H1 (cell line): ENCODE measurements at regions not wholly inside any gene's neighbourhood (a gene's known extent, or its start where the extent isn't known, plus 50 kb on each side); places are given as distances from the start of the nearest gene placed in this dataset.
"Not testable (repeated sequence)": the region's sequence is repeated elsewhere in the genome, so short reads cannot be mapped to it uniquely, and the experiment has no call there.

Experiments
- TF ChIP-seq, protein P1 (sequence below), 3 experiments: IDR thresholded peaks; 1 replicate in 2 of 3; 2 replicates in 1 of 3; pipeline versions ENCODE4 v1.5.1 to v1.6.1; 2011; ENCODE audit warnings: low read length in 3 of 3, mild to moderate bottlenecking in 3 of 3, inconsistent platforms in 2 of 3, low read depth in 1 of 3, moderate library complexity in 1 of 3; ENCODE audit not compliant: insufficient read depth in 1 of 3; ENCODE audit errors: control extremely low read depth in 1 of 3
- TF ChIP-seq, protein P2 (sequence below): IDR thresholded peaks from 2 replicates; pipeline ENCODE4 v1.6.1; 2012; ENCODE audit warnings: inconsistent platforms

DNA sequence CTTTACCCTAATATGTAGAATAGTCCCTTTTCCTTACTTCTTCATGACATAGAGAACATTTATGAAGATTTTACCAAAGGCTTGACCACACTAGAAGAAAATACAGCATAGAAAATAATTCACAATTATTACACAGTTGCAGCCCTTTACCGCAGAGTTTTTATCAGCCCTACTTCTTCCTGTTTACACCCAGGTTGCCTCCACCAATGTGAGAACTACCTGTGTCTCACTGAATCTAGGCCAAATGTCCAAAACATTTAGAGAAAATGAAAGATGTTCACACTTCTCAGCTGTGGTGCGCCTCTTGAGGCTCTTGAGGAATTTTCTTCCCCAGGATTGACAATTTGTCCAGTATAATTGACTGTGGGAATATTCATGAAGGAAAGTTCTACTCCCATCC, 422.7 kb downstream of the SRGAP2C start:
- TF ChIP-seq, protein P1, sequence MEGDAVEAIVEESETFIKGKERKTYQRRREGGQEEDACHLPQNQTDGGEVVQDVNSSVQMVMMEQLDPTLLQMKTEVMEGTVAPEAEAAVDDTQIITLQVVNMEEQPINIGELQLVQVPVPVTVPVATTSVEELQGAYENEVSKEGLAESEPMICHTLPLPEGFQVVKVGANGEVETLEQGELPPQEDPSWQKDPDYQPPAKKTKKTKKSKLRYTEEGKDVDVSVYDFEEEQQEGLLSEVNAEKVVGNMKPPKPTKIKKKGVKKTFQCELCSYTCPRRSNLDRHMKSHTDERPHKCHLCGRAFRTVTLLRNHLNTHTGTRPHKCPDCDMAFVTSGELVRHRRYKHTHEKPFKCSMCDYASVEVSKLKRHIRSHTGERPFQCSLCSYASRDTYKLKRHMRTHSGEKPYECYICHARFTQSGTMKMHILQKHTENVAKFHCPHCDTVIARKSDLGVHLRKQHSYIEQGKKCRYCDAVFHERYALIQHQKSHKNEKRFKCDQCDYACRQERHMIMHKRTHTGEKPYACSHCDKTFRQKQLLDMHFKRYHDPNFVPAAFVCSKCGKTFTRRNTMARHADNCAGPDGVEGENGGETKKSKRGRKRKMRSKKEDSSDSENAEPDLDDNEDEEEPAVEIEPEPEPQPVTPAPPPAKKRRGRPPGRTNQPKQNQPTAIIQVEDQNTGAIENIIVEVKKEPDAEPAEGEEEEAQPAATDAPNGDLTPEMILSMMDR (IDR thresholded peaks at IDR 0.05; ENCODE audit: control extremely low read depth in 1 of 3, insufficient read depth in 1 of 3, low read depth in 1 of 3, low read length in 3 of 3), result not testable (repeated sequence)
- TF ChIP-seq, protein P2, sequence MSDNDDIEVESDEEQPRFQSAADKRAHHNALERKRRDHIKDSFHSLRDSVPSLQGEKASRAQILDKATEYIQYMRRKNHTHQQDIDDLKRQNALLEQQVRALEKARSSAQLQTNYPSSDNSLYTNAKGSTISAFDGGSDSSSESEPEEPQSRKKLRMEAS, result not testable (repeated sequence)
